ENCODE measurements at regions not wholly inside any gene's neighbourhood (a gene's known extent, or its start where the extent isn't known, plus 50 kb on each side); places are given as distances from the start of the nearest gene placed in this dataset.

DNA sequence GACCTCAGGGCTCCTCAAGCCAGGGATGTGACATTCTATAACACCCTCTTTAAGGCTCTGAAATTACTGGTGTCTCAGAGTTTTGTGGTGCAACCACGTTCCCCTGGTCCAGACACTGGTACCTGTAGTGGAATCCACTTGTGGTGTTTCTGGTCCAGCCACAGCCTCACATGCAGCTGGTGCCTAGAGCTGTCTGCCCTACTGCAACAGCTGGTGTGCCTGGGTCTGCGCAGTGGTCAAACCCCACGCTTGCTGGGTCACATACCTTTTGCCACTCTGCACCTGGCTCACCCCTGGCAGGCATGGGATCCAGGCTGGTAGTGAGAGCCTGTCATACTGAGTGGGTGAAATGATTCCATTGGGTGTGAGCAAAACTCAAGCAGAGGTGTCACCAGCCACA is 1230.2 kb upstream of the EYS start:
- no peak overlapping the region for H3K4me3 ChIP-seq (ENCODE audit: control insufficient read depth, low read depth, low read length)
- DNase-seq (ENCODE audit: low read depth), result no peak
- TF ChIP-seq, protein P1, sequence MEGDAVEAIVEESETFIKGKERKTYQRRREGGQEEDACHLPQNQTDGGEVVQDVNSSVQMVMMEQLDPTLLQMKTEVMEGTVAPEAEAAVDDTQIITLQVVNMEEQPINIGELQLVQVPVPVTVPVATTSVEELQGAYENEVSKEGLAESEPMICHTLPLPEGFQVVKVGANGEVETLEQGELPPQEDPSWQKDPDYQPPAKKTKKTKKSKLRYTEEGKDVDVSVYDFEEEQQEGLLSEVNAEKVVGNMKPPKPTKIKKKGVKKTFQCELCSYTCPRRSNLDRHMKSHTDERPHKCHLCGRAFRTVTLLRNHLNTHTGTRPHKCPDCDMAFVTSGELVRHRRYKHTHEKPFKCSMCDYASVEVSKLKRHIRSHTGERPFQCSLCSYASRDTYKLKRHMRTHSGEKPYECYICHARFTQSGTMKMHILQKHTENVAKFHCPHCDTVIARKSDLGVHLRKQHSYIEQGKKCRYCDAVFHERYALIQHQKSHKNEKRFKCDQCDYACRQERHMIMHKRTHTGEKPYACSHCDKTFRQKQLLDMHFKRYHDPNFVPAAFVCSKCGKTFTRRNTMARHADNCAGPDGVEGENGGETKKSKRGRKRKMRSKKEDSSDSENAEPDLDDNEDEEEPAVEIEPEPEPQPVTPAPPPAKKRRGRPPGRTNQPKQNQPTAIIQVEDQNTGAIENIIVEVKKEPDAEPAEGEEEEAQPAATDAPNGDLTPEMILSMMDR (IDR thresholded peaks at IDR 0.05; ENCODE audit: control insufficient read depth, insufficient read depth, low read depth, low read length, missing control alignments), result no peak

DNA sequence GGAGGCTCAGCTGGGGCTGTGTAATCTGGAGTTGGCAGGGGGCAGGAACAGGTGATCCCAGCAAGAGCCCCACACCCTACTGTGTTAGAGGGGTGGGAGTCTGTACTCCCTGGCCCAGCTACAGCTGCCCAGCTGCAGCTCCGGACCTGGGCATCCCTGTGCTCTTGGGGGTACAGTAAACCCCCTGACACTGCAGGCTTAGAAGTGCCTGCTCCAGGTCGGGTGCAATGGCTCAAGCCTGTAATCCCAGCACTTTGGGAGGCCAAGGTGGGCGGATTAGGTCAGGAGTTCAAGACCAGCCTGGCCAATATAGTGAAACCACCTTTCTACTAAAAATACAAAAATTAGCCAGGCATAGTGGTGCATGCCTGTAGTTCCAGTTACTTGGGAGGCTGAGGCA is 1228.6 kb upstream of the EYS start:
- TF ChIP-seq, protein P1 (IDR thresholded peaks at IDR 0.05; ENCODE audit: control insufficient read depth, insufficient read depth, low read depth, low read length, missing control alignments), result no peak
- H3K4me3 ChIP-seq (ENCODE audit: control insufficient read depth, low read depth, low read length), result no peak overlapping the region
- no peak for DNase-seq (ENCODE audit: low read depth)

DNA sequence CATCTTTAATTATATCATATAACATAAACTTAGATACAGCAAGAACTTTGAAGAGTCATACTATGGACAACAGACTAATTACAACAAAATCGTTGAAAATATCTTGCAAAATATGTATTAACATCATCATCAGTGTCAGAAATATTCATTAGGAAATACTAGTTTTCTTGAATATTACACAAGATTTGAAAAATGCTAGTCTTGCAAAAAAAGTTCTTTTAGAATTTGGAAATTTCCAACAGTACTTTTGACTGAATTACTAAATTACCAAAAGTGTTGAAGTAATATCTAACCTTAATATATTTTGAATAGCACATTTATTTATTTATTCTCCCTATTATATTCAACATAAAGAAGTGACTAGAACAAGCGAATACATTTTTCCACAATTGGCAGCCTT is 1224.8 kb upstream of the EYS start:
- no peak for DNase-seq (ENCODE audit: low read depth)
- no peak overlapping the region for H3K4me3 ChIP-seq (ENCODE audit: control insufficient read depth, low read depth, low read length)
- TF ChIP-seq, protein P1 (IDR thresholded peaks at IDR 0.05; ENCODE audit: control insufficient read depth, insufficient read depth, low read depth, low read length, missing control alignments), result no peak

DNA sequence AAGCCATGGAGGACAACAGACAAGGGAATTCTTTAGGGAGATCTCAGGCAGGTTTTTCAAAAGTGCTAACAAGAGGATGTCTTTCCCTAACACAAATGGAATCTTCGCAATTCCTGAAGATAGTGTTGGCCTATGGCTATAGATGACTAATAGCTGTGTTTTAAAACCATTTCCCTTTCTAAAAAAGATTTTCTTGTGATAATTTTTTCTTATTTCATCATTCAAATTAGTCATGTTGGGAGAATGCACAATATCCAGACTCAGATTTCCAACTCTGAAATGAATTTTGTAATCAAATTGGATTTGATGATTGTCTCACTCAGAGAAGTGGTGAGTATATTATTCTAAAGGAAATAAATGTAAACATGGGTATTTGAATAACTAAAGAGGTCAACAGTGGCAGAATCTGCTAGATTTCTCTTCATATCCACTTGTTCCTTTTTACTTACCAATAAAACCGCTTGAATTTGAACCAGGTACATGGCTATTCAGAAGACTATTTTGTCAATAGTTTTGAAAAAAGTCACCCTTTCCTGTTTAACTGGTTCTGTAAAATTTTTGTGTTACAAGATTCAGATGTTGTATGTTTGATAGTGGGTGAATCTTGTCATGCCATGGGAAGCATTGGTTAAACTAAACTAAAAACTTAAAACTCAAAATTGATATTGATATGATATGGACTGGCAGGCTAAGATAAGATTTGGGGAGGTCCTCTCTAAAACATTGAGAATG is 1223.7 kb upstream of the EYS start:
- DNase-seq (ENCODE audit: low read depth), result no peak
- TF ChIP-seq, protein P1 (IDR thresholded peaks at IDR 0.05; ENCODE audit: control insufficient read depth, insufficient read depth, low read depth, low read length, missing control alignments), result no peak
- H3K4me3 ChIP-seq (ENCODE audit: control insufficient read depth, low read depth, low read length), result no peak overlapping the region

DNA sequence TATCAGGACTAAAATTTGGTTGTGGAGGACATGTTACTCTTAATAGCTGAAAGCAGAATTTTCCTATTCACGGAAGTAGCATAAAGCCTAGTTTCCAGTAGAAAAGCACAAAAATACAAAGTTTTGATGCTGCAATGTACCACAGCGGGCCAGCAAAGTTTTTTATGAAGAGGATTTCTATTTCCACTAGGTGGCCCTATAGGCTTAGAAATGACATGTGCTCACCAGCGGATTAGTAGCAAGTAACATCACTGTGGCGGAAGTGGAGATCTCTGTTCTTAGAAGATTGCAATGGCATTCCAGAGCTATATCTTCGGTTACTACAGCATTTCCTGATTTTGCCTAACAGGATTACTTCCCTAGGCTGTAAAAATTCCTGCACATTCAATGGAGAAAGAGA is 1219.0 kb upstream of the EYS start:
- TF ChIP-seq, protein P1 (IDR thresholded peaks at IDR 0.05; ENCODE audit: control insufficient read depth, insufficient read depth, low read depth, low read length, missing control alignments), result no peak
- H3K4me3 ChIP-seq (ENCODE audit: control insufficient read depth, low read depth, low read length), result no peak overlapping the region
- DNase-seq (ENCODE audit: low read depth), result no peak

DNA sequence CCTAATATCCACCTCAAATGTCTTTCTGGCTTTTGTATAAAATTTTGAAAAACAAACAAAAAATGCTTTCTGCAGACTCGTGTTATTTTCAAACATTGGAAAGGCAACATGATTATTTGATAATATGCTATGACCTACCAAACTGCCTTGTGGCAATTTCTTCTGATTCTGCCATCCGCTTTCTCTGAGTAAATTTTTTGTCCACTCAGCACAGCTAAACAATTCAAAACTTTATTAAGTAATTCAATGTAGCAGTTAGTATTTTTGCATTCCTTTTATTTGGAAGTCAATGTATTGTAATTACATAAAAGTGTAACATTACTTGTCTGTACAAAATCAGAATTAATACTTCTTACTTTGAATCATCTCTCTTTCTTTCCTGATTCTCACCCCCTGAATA is 1206.6 kb upstream of the EYS start:
- no peak for DNase-seq (ENCODE audit: low read depth)
- H3K4me3 ChIP-seq (ENCODE audit: control insufficient read depth, low read depth, low read length), result no peak overlapping the region
- TF ChIP-seq, protein P1 (IDR thresholded peaks at IDR 0.05; ENCODE audit: control insufficient read depth, insufficient read depth, low read depth, low read length, missing control alignments), result no peak

Measured in AG09309 (cell line).